ENCODE measurements at regions not wholly inside any gene's neighbourhood (a gene's known extent, or its start where the extent isn't known, plus 50 kb on each side); places are given as distances from the start of the nearest gene placed in this dataset.

GRCh38 chr2:831622-832021, 119.0 kb upstream of the SNTG2 start:
- DNase-seq (ENCODE audit: low spot score) = no peak

- DNase-seq (ENCODE audit: low spot score) = no peak
Measured at GRCh38 chr2:831225-831536, 119.5 kb upstream of the SNTG2 start.

GRCh38 chr2:830419-831224, 120.0 kb upstream of the SNTG2 start:
- DNase-seq (ENCODE audit: low spot score) = no peak

GRCh38 chr2:829047-829446, 121.6 kb upstream of the SNTG2 start:
- DNase-seq (ENCODE audit: low spot score) = no peak

- no peak for DNase-seq (ENCODE audit: low spot score)
Measured at GRCh38 chr2:824954-825353, 125.7 kb upstream of the SNTG2 start.

- no peak for DNase-seq (ENCODE audit: low spot score)
Measured at GRCh38 chr2:824524-824923, 126.1 kb upstream of the SNTG2 start.

- DNase-seq (ENCODE audit: low spot score) = no peak
Measured at GRCh38 chr2:821546-821945, 129.1 kb upstream of the SNTG2 start.

GRCh38 chr2:819601-820000, 131.0 kb upstream of the SNTG2 start:
- DNase-seq (ENCODE audit: low spot score) = no peak

- DNase-seq (ENCODE audit: low spot score) = no peak
Measured at GRCh38 chr2:819121-819520, 131.5 kb upstream of the SNTG2 start.

- no peak for DNase-seq (ENCODE audit: low spot score)
Measured at GRCh38 chr2:817336-818015, 133.2 kb upstream of the SNTG2 start.

GRCh38 chr2:816278-816677, 134.4 kb upstream of the SNTG2 start:
- no peak for DNase-seq (ENCODE audit: low spot score)

- no peak for DNase-seq (ENCODE audit: low spot score)
Measured at GRCh38 chr2:810397-810796, 133.2 kb upstream of the TMEM18 start.

- no peak for DNase-seq (ENCODE audit: low spot score)
Measured at GRCh38 chr2:807300-807699, 130.1 kb upstream of the TMEM18 start.

- DNase-seq (ENCODE audit: low spot score) = no peak
Measured at GRCh38 chr2:805664-806063, 128.5 kb upstream of the TMEM18 start.

GRCh38 chr2:797993-798392, 120.8 kb upstream of the TMEM18 start:
- DNase-seq (ENCODE audit: low spot score) = no peak

- DNase-seq (ENCODE audit: low spot score) = no peak
Measured at GRCh38 chr2:797556-797955, 120.3 kb upstream of the TMEM18 start.

- peak; percentile 87 for DNase-seq (ENCODE audit: low spot score)
Measured at GRCh38 chr2:796141-796985, 119.2 kb upstream of the TMEM18 start.

- DNase-seq (ENCODE audit: low spot score) = peak; percentile 81
Measured at GRCh38 chr2:795531-796041, 118.4 kb upstream of the TMEM18 start.

GRCh38 chr2:794554-795241, 117.5 kb upstream of the TMEM18 start:
- peak; percentile 64 for DNase-seq (ENCODE audit: low spot score)

- peak; percentile 69 for DNase-seq (ENCODE audit: low spot score)
Measured at GRCh38 chr2:793236-793635, 116.0 kb upstream of the TMEM18 start.

GRCh38 chr2:792687-793086, 115.5 kb upstream of the TMEM18 start:
- DNase-seq (ENCODE audit: low spot score) = no peak
